22Rv1 (cell line): ENCODE measurements at regions not wholly inside any gene's neighbourhood (a gene's known extent, or its start where the extent isn't known, plus 50 kb on each side); places are given as distances from the start of the nearest gene placed in this dataset.
"Not testable (repeated sequence)": the region's sequence is repeated elsewhere in the genome, so short reads cannot be mapped to it uniquely, and the experiment has no call there.

Experiments used
- ZFX ChIP-seq: fragments of 450-650 bp; IDR thresholded peaks from 2 replicates; pipeline ENCODE4 v1.6.1; 2017; ENCODE audit warnings: antibody characterized with exemption, borderline replicate concordance
- TF ChIP-seq, protein P1 (sequence below): fragments of 450-650 bp; IDR thresholded peaks from 2 replicates; pipeline ENCODE4 v1.5.1; 2017; ENCODE audit warnings: mild to moderate bottlenecking

- TF ChIP-seq, protein P1, sequence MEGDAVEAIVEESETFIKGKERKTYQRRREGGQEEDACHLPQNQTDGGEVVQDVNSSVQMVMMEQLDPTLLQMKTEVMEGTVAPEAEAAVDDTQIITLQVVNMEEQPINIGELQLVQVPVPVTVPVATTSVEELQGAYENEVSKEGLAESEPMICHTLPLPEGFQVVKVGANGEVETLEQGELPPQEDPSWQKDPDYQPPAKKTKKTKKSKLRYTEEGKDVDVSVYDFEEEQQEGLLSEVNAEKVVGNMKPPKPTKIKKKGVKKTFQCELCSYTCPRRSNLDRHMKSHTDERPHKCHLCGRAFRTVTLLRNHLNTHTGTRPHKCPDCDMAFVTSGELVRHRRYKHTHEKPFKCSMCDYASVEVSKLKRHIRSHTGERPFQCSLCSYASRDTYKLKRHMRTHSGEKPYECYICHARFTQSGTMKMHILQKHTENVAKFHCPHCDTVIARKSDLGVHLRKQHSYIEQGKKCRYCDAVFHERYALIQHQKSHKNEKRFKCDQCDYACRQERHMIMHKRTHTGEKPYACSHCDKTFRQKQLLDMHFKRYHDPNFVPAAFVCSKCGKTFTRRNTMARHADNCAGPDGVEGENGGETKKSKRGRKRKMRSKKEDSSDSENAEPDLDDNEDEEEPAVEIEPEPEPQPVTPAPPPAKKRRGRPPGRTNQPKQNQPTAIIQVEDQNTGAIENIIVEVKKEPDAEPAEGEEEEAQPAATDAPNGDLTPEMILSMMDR, result not testable (repeated sequence)
- TF ChIP-seq ZFX, result not testable (repeated sequence)
Measured at GRCh38 chr7:39984-40740, 152.2 kb upstream of the FAM20C start.
